GM23248 (cell line): ENCODE measurements at regions not wholly inside any gene's neighbourhood (a gene's known extent, or its start where the extent isn't known, plus 50 kb on each side); places are given as distances from the start of the nearest gene placed in this dataset.

Experiments used
- DNase-seq: peaks from one replicate; pipeline ENCODE4 v3.0.0-alpha.2; 2015
- H2AFZ ChIP-seq: fragments of 200-600 bp; sonication (generic); 2 replicates; pipeline ENCODE4 v1.6.1; 2016; ENCODE audit warnings: antibody characterized with exemption
- H3F3A ChIP-seq: fragments of 200-600 bp; sonication (generic); 2 replicates; pipeline ENCODE4 v1.6.1; 2016; ENCODE audit warnings: mild to moderate bottlenecking, antibody characterized with exemption, mixed run types; ENCODE audit not compliant: insufficient read depth
- H3K27ac ChIP-seq: fragments of 200-600 bp; sonication (generic); 2 replicates; pipeline ENCODE4 v1.5.1; 2016; ENCODE audit warnings: mild to moderate bottlenecking
- H3K27me3 ChIP-seq: fragments of 200-600 bp; sonication (generic); replicated peaks from 2 replicates; pipeline ENCODE4 v1.6.1; 2016; ENCODE audit warnings: mild to moderate bottlenecking; ENCODE audit not compliant: insufficient read depth
- H3K36me3 ChIP-seq: fragments of 200-600 bp; sonication (generic); 2 replicates; pipeline ENCODE4 v1.6.1; 2016; ENCODE audit warnings: low read depth, mild to moderate bottlenecking
- H3K4me1 ChIP-seq: fragments of 200-600 bp; sonication (generic); 2 replicates; pipeline ENCODE4 v1.6.1; 2016; ENCODE audit warnings: mild to moderate bottlenecking; ENCODE audit not compliant: insufficient read depth
- H3K4me2 ChIP-seq: fragments of 200-600 bp; sonication (generic); one replicate; pipeline ENCODE4 v1.6.1; 2016; ENCODE audit warnings: mild to moderate bottlenecking; ENCODE audit not compliant: unreplicated experiment
- H3K4me3 ChIP-seq: fragments of 200-600 bp; sonication (generic); 2 replicates; pipeline ENCODE4 v1.5.1; 2016; ENCODE audit warnings: mild to moderate bottlenecking
- H3K79me2 ChIP-seq: fragments of 200-600 bp; sonication (generic); 2 replicates; pipeline ENCODE4 v1.6.1; 2016; ENCODE audit warnings: mild to moderate bottlenecking; ENCODE audit not compliant: insufficient read depth
- H3K9ac ChIP-seq: fragments of 200-600 bp; sonication (generic); 2 replicates; pipeline ENCODE4 v1.6.1; 2016; ENCODE audit warnings: mild to moderate bottlenecking
- H3K9me2 ChIP-seq: fragments of 200-600 bp; sonication (generic); 2 replicates; pipeline ENCODE4 v1.6.1; 2016; ENCODE audit warnings: mixed run types, mild to moderate bottlenecking, moderate library complexity; ENCODE audit not compliant: insufficient read depth
- H3K9me3 ChIP-seq: fragments of 200-600 bp; sonication (generic); one replicate; pipeline ENCODE4 v1.6.1; 2017; ENCODE audit warnings: low read depth
- H4K20me1 ChIP-seq: fragments of 200-600 bp; sonication (generic); 2 replicates; pipeline ENCODE4 v1.6.0; 2016; ENCODE audit not compliant: insufficient read depth
- EZH2 ChIP-seq: fragments of 200-600 bp; sonication (generic); IDR thresholded peaks from 2 replicates; pipeline ENCODE4 v1.6.1; 2018; ENCODE audit warnings: antibody characterized with exemption, mild to moderate bottlenecking; ENCODE audit not compliant: insufficient read depth, poor library complexity, severe bottlenecking
- EZH2phosphoT487 ChIP-seq: fragments of 200-600 bp; sonication (generic); IDR thresholded peaks from 2 replicates; pipeline ENCODE4 v1.6.1; 2018; ENCODE audit warnings: antibody characterized with exemption, moderate library complexity, mild to moderate bottlenecking, low read depth; ENCODE audit not compliant: insufficient read depth
- WGBS, 2 experiments: methylation state at CpG; one replicate each; pipeline ENCODE4 v1.1.6; 2015 to 2017; ENCODE audit warnings: low lambda C conversion rate in 2 of 2, low coverage in 1 of 2; ENCODE audit errors: missing lambda C conversion rate in 2 of 2; 5-methylcytosine and 5-hydroxymethylcytosine counted together
- in situ Hi-C: fragments of 300-500 bp; cut with MboI; formaldehyde crosslinking; loops from 2 replicates; pipeline ENCODE4 v1.15.0; 2020

DNA sequence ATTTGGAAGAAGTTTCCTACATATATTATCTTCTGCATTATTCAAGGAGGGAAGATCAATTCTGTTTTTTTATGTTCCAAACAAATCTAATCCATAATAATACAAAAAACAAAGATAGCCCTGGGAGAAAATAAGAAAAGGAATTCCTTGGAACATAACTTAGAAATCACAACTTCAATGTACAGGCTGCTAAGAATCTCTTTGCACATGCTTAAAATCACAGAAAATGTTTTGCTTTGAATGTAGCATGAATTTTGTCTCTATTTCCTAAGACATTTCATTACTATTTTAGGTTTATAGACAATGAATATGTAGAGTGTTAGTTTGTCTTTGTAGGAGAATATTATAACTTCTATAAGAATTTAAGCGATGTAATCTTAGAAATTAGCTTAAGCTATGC is 700.1 kb downstream of the RNF144B start:
- H3K36me3 ChIP-seq = no peaks in the 10 kb centered on the region
- H3K4me2 ChIP-seq = no peak overlapping the region
- no peak overlapping the region for H3K4me3 ChIP-seq
- H2AFZ ChIP-seq = no peak overlapping the region
- in situ Hi-C loops = no loop called here
- no peaks in the 10 kb centered on the region for H3F3A ChIP-seq
- H3K9ac ChIP-seq = no peak overlapping the region
- no peaks in the 10 kb centered on the region for H3K9me3 ChIP-seq
- H3K27ac ChIP-seq = no peak overlapping the region
- no peak for DNase-seq
- TF ChIP-seq EZH2phosphoT487 = no peak
- no peak for TF ChIP-seq EZH2
- H3K9me2 ChIP-seq = no peaks in the 10 kb centered on the region
- no peaks in the 10 kb centered on the region for H3K4me1 ChIP-seq
- H3K27me3 ChIP-seq = no peaks in the 10 kb centered on the region
- 65 to 74% methylated on average over 1 of the region's 1 CpG for WGBS, 2 experiments
- H4K20me1 ChIP-seq = no peaks in the 10 kb centered on the region
- no peaks in the 10 kb centered on the region for H3K79me2 ChIP-seq

DNA sequence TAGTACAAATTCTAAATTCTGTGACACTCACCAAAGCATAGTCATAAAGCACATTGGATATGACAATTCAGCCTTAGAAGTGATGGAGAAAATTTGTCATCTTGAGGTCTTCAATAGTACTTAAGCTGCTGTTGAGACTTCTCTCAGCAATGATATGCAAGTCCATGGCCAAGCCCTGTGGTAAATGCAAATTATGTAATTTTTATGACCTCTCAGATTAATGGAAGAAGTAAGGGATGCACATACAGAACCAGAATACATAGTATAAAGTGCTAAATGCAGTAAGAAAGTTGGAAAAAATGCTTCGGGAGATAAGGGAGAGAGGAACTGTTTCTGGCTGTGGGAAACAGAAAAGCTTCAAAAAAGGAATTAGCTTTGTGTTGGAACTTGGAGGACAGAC is 700.7 kb downstream of the RNF144B start:
- Histone ChIP-seq H4K20me1 (no peaks in the 10 kb centered on the region), H3K36me3 (no peaks in the 10 kb centered on the region), H3K9me3 (no peaks in the 10 kb centered on the region), H2AFZ (no peak overlapping the region), H3F3A (no peaks in the 10 kb centered on the region), H3K4me3 (no peak overlapping the region), H3K79me2 (no peaks in the 10 kb centered on the region), H3K9ac (no peak overlapping the region), H3K27ac (no peak overlapping the region), H3K9me2 (no peaks in the 10 kb centered on the region), H3K27me3 (no peaks in the 10 kb centered on the region), H3K4me1 (no peaks in the 10 kb centered on the region), H3K4me2 (no peak overlapping the region)
- DNase-seq = no peak
- 40 to 64% methylated on average over 1 of the region's 1 CpG for WGBS, 2 experiments
- in situ Hi-C loops = no loop called here
- TF ChIP-seq EZH2 = no peak
- no peak for TF ChIP-seq EZH2phosphoT487

DNA sequence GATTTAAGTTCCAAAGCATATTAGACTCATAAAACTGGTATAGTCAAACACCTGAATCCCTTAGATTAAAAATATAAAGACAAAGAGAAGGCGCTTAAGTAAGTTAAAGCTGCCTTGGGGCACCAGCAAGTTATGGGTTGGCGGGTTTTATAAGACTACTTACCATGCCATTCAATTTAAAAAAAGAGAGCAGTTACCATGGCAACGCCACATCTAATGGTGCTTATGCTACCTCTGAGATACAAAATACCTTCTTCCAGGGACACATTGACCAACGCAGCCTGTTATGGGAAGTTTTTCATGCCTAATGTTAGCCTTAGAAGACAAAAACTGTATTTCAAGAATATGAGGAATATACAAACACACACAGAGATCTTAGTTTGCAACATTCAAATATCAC is 713.6 kb downstream of the RNF144B start:
- 33 to 43% methylated on average over 4 of the region's 4 CpGs for WGBS, 2 experiments
- in situ Hi-C loops = no loop called here

DNA sequence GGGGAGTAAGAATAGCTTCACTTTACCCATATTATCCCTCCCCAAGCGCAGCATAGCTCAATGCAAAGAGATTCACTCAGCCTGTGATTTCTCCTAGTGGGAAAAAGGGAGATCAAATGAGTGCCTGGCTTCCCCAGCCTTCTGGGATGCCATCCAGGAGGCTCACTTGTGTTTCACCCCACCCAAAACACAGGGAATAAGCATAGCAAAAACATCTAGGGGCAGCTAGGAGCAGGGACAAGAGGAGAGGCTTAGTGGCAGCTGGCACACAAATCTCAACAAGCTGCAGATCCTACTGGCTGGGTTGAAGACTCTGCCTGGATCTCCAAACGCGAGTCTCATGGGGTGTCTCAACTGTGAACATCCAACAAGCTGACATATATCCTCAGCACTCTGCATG is 715.8 kb downstream of the RNF144B start:
- no peak for DNase-seq
- WGBS, 2 experiments = 4 to 8% methylated on average over 3 of the region's 3 CpGs
- no peaks in the 10 kb centered on the region for H3K27me3 ChIP-seq
- H3K36me3 ChIP-seq = no peaks in the 10 kb centered on the region
- H3K9me2 ChIP-seq = no peaks in the 10 kb centered on the region
- no peaks in the 10 kb centered on the region for H3K9me3 ChIP-seq
- H3K4me2 ChIP-seq = no peak overlapping the region
- H3K9ac ChIP-seq = no peak overlapping the region
- no peaks in the 10 kb centered on the region for H4K20me1 ChIP-seq
- no peaks in the 10 kb centered on the region for H3F3A ChIP-seq
- TF ChIP-seq EZH2phosphoT487 (no peak), EZH2 (no peak)
- no peaks in the 10 kb centered on the region for H3K4me1 ChIP-seq
- H3K4me3 ChIP-seq = no peak overlapping the region
- H3K79me2 ChIP-seq = no peaks in the 10 kb centered on the region
- in situ Hi-C loops = no loop called here
- H3K27ac ChIP-seq = no peak overlapping the region
- H2AFZ ChIP-seq = no peak overlapping the region

More for the DNA sequence above, 713.6 kb downstream of the RNF144B start:
- no peaks in the 10 kb centered on the region for H3K9me2 ChIP-seq
- no peaks in the 10 kb centered on the region for H3K9me3 ChIP-seq
- H3K4me3 ChIP-seq = no peak overlapping the region
- no peaks in the 10 kb centered on the region for H4K20me1 ChIP-seq
- TF ChIP-seq EZH2 (no peak), EZH2phosphoT487 (no peak)
- H3K4me1 ChIP-seq = no peaks in the 10 kb centered on the region
- H3K4me2 ChIP-seq = no peak overlapping the region
- DNase-seq = no peak
- H3K9ac ChIP-seq = no peak overlapping the region
- H2AFZ ChIP-seq = no peak overlapping the region
- H3K27ac ChIP-seq = no peak overlapping the region
- no peaks in the 10 kb centered on the region for H3K27me3 ChIP-seq
- H3K79me2 ChIP-seq = no peaks in the 10 kb centered on the region
- H3F3A ChIP-seq = no peaks in the 10 kb centered on the region
- H3K36me3 ChIP-seq = no peaks in the 10 kb centered on the region

DNA sequence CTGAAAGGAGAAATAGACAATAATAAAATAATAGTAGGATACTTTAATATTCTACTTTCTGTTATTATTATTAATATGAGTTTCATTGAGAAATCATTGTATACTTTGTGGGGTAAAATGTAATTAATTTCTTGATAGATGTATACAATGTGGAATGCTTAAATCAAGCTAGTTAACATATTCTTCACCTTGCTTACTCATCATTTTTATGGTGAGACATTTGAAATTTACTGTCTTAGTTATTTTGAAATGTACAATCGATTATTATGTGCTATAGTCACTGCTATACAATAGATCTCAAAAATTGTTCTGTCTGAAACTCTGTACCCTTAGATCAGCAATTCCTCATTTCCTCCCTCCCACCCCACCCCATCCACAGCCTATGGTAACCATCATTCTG is 720.3 kb downstream of the RNF144B start:
- Histone ChIP-seq H3K4me3 (no peak overlapping the region), H2AFZ (no peak overlapping the region), H3K9ac (no peak overlapping the region), H3K4me1 (no peaks in the 10 kb centered on the region), H3K27ac (no peak overlapping the region), H3F3A (no peaks in the 10 kb centered on the region), H3K36me3 (no peaks in the 10 kb centered on the region), H3K4me2 (no peak overlapping the region), H4K20me1 (no peaks in the 10 kb centered on the region), H3K9me2 (no peaks in the 10 kb centered on the region), H3K9me3 (no peaks in the 10 kb centered on the region), H3K79me2 (no peaks in the 10 kb centered on the region), H3K27me3 (no peaks in the 10 kb centered on the region)
- in situ Hi-C loops = no loop called here
- no peak for DNase-seq
- WGBS, 2 experiments = 57 to 79% methylated on average over 1 of the region's 1 CpG
- TF ChIP-seq EZH2phosphoT487 (no peak), EZH2 (no peak)
